SK-N-SH treated with all-trans-retinoic acid at 6 μM for 48 hours (cell line): ENCODE measurements at regions not wholly inside any gene's neighbourhood (a gene's known extent, or its start where the extent isn't known, plus 50 kb on each side); places are given as distances from the start of the nearest gene placed in this dataset.

Experiments
- ATAC-seq: fragments of 200-7000 bp; cut with Tn5 transposase; 3 replicates; pipeline ENCODE4 v1.9.1; 2020; ENCODE audit warnings: mild to moderate bottlenecking, moderate library complexity
- BACH2 ChIP-seq: fragments of 250-450 bp; sonication (Bioruptor Pico); IDR thresholded peaks from 2 replicates; pipeline ENCODE4 v1.9.0; 2021; ENCODE audit warnings: mild to moderate bottlenecking, borderline replicate concordance
- CREB5 ChIP-seq: fragments of 250-450 bp; sonication (Bioruptor Pico); IDR thresholded peaks from 2 replicates; pipeline ENCODE4 v1.5.1; 2020; ENCODE audit warnings: low read depth, mild to moderate bottlenecking, moderate library complexity
- CSDC2 ChIP-seq: fragments of 250-450 bp; sonication (Bioruptor Pico); IDR thresholded peaks from 2 replicates; pipeline ENCODE4 v1.5.0; 2020; ENCODE audit warnings: mild to moderate bottlenecking, moderate library complexity
- CSRNP3 ChIP-seq: fragments of 250-450 bp; sonication (Bioruptor Pico); IDR thresholded peaks from 2 replicates; pipeline ENCODE4 v1.5.1; 2021; ENCODE audit warnings: mild to moderate bottlenecking, moderate library complexity
- ESRRG ChIP-seq: fragments of 250-450 bp; sonication (Bioruptor Pico); IDR thresholded peaks from 2 replicates; pipeline ENCODE4 v1.6.1; 2021; ENCODE audit warnings: mild to moderate bottlenecking
- GLIS3 ChIP-seq: fragments of 250-450 bp; sonication (Bioruptor Pico); IDR thresholded peaks from 2 replicates; pipeline ENCODE4 v1.5.0; 2020; ENCODE audit warnings: mild to moderate bottlenecking, moderate library complexity
- ISL1 ChIP-seq: fragments of 250-450 bp; sonication (Bioruptor Pico); IDR thresholded peaks from 2 replicates; pipeline ENCODE4 v2.1.2; 2022; ENCODE audit warnings: mild to moderate bottlenecking, moderate library complexity
- OSR1 ChIP-seq: fragments of 250-450 bp; sonication (Bioruptor Pico); IDR thresholded peaks from 2 replicates; pipeline ENCODE4 v1.8.0; 2022; ENCODE audit warnings: moderate library complexity, mild to moderate bottlenecking, inconsistent platforms
- PATZ1 ChIP-seq: fragments of 250-450 bp; sonication (Bioruptor Pico); IDR thresholded peaks from 2 replicates; pipeline ENCODE4 v1.8.0; 2020; ENCODE audit warnings: mild to moderate bottlenecking, moderate library complexity, borderline replicate concordance
- PPARA ChIP-seq: fragments of 250-450 bp; sonication (Bioruptor Pico); IDR thresholded peaks from 2 replicates; pipeline ENCODE4 v1.5.0; 2020; ENCODE audit warnings: mild to moderate bottlenecking, borderline replicate concordance
- RARB ChIP-seq: fragments of 250-450 bp; sonication (Bioruptor Pico); IDR thresholded peaks from 2 replicates; pipeline ENCODE4 v1.8.0; 2021; ENCODE audit warnings: mild to moderate bottlenecking, moderate library complexity
- SNAI2 ChIP-seq: fragments of 250-450 bp; sonication (Bioruptor Pico); IDR thresholded peaks from 2 replicates; pipeline ENCODE4 v1.5.0; 2020; ENCODE audit warnings: mild to moderate bottlenecking, moderate library complexity
- TCF4 ChIP-seq: fragments of 250-450 bp; sonication (Bioruptor Pico); IDR thresholded peaks from 2 replicates; pipeline ENCODE4 v1.8.0; 2021; ENCODE audit warnings: mild to moderate bottlenecking, moderate library complexity, borderline replicate concordance
- TOX ChIP-seq: fragments of 250-450 bp; sonication (Bioruptor Pico); IDR thresholded peaks from 2 replicates; pipeline ENCODE4 v1.8.0; 2021; ENCODE audit warnings: mild to moderate bottlenecking, moderate library complexity, borderline replicate concordance
- TSHZ2 ChIP-seq: fragments of 250-450 bp; sonication (Bioruptor Pico); IDR thresholded peaks from 2 replicates; pipeline ENCODE4 v1.5.0; 2020; ENCODE audit warnings: mild to moderate bottlenecking, moderate library complexity
- ZC3H10 ChIP-seq: fragments of 250-450 bp; sonication (Bioruptor Pico); IDR thresholded peaks from 2 replicates; pipeline ENCODE4 v1.5.1; 2021; ENCODE audit warnings: mild to moderate bottlenecking, moderate library complexity
- ZFP3 ChIP-seq: fragments of 250-450 bp; sonication (Bioruptor Pico); IDR thresholded peaks from 2 replicates; pipeline ENCODE4 v1.5.0; 2020; ENCODE audit warnings: mild to moderate bottlenecking, moderate library complexity
- ZFP30 ChIP-seq: fragments of 450-650 bp; formaldehyde crosslinking; IDR thresholded peaks from 2 replicates; pipeline ENCODE4 v1.5.0; 2022; ENCODE audit warnings: mild to moderate bottlenecking, moderate library complexity
- ZNF565 ChIP-seq: fragments of 450-650 bp; formaldehyde crosslinking; conservative IDR thresholded peaks from 2 replicates; pipeline ENCODE4 v1.5.0; 2020; ENCODE audit warnings: low read depth, mild to moderate bottlenecking, moderate library complexity
- ZNF70 ChIP-seq: fragments of 450-650 bp; formaldehyde crosslinking; IDR thresholded peaks from 2 replicates; pipeline ENCODE4 v1.5.0; 2020; ENCODE audit warnings: mild to moderate bottlenecking, moderate library complexity
- ZNF8 ChIP-seq: fragments of 450-650 bp; formaldehyde crosslinking; IDR thresholded peaks from 2 replicates; pipeline ENCODE4 v1.5.0; 2020; ENCODE audit warnings: mild to moderate bottlenecking, moderate library complexity
- TF ChIP-seq, protein P1 (sequence below): fragments of 250-450 bp; sonication (Bioruptor Pico); IDR thresholded peaks from 2 replicates; pipeline ENCODE4 v1.8.0; 2021; ENCODE audit warnings: low read depth, mild to moderate bottlenecking, moderate library complexity, borderline replicate concordance

GRCh38 chr4:119697887-119698393, 69.3 kb upstream of the PDE5A start:
- ATAC-seq, result no peak
- TF ChIP-seq TCF4 (CRISPR knock-in tag), result no peak
- TF ChIP-seq TOX (CRISPR knock-in tag), result no peak
- no peak for TF ChIP-seq ZNF8
- TF ChIP-seq GLIS3 (CRISPR knock-in tag), result no peak
- no peak for TF ChIP-seq SNAI2 (CRISPR knock-in tag)
- TF ChIP-seq OSR1, result no peak
- no peak for TF ChIP-seq CSRNP3 (CRISPR knock-in tag)
- TF ChIP-seq PPARA (CRISPR knock-in tag), result no peak
- TF ChIP-seq TSHZ2 (CRISPR knock-in tag), result no peak
- TF ChIP-seq ZNF70 (CRISPR knock-in tag), result no peak
- no peak for TF ChIP-seq ESRRG (CRISPR knock-in tag)
- TF ChIP-seq ZNF565 (CRISPR knock-in tag), result no peak
- TF ChIP-seq ZFP30 (CRISPR knock-in tag), result no peak
- TF ChIP-seq CREB5 (CRISPR knock-in tag), result no peak
- TF ChIP-seq CSDC2 (CRISPR knock-in tag), result no peak
- TF ChIP-seq ZC3H10 (CRISPR knock-in tag), result no peak
- no peak for TF ChIP-seq BACH2 (CRISPR knock-in tag)
- TF ChIP-seq ZFP3 (CRISPR knock-in tag), result no peak
- TF ChIP-seq, protein P1, sequence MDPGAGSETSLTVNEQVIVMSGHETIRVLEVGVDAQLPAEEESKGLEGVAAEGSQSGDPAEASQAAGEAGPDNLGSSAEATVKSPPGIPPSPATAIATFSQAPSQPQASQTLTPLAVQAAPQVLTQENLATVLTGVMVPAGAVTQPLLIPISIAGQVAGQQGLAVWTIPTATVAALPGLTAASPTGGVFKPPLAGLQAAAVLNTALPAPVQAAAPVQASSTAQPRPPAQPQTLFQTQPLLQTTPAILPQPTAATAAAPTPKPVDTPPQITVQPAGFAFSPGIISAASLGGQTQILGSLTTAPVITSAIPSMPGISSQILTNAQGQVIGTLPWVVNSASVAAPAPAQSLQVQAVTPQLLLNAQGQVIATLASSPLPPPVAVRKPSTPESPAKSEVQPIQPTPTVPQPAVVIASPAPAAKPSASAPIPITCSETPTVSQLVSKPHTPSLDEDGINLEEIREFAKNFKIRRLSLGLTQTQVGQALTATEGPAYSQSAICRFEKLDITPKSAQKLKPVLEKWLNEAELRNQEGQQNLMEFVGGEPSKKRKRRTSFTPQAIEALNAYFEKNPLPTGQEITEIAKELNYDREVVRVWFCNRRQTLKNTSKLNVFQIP (CRISPR knock-in tag), result no peak
- TF ChIP-seq, all 23 proteins: peak for 0

DNA sequence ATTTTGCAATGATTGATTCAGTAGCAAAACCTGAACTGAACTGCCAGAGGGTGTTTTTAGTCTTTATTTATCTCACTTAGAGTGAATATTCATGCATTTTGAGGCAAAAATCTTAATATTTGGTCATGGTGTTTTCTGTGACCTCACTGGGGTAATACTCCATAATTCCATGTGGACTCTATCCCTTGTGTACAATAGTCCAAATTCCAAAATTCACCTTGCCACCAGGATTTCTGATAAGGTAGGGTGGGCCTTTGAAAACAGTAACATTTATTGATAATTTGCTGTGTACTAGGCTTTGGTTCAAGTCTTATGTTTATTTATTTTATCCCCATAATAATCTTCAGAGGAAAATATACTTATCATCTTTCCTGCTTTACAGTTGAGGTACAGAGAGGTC, 68.4 kb upstream of the PDE5A start:
- TF ChIP-seq ZNF565 (CRISPR knock-in tag), result no peak
- TF ChIP-seq, protein P1 (CRISPR knock-in tag), result no peak
- no peak for TF ChIP-seq RARB (CRISPR knock-in tag)
- no peak for TF ChIP-seq BACH2 (CRISPR knock-in tag)
- no peak for TF ChIP-seq CREB5 (CRISPR knock-in tag)
- TF ChIP-seq TCF4 (CRISPR knock-in tag), result no peak
- no peak for TF ChIP-seq PATZ1 (CRISPR knock-in tag)
- no peak for TF ChIP-seq ZC3H10 (CRISPR knock-in tag)
- TF ChIP-seq ESRRG (CRISPR knock-in tag), result no peak
- TF ChIP-seq ZNF8, result no peak
- no peak for TF ChIP-seq ISL1 (CRISPR knock-in tag)
- no peak for TF ChIP-seq GLIS3 (CRISPR knock-in tag)
- ATAC-seq, result no peak
